Activated CD8-positive, alpha-beta memory T cell treated with anti-CD3 and anti-CD28 coated beads for 4 hours (primary cell): ENCODE measurements at regions not wholly inside any gene's neighbourhood (a gene's known extent, or its start where the extent isn't known, plus 50 kb on each side); places are given as distances from the start of the nearest gene placed in this dataset.
"Not testable (repeated sequence)": the region's sequence is repeated elsewhere in the genome, so short reads cannot be mapped to it uniquely, and the experiment has no call there.

Source experiments
- DNase-seq, 2 donors: peaks; one replicate each; pipeline ENCODE4 v3.0.0-alpha.2; 2020; ENCODE audit warnings: low read depth in 2 of 2

DNA sequence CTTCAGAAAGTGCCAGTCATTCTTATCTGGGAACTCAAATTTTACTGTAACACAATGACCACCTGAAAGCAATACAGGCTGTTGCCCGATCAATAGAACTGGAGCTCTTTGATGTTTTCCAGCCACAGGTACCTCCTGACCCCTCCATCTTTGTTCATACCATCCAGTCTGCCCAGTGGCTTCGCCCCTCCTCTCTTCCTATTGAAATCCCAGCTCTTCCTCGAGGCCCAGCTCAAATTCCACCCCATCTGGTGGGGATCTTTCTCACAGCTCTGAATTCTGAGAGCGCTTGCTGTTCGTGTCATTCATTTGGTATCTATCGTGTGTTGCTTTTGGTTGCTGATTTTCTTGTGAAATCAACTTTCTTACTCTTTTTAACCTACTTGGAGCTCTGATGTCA is 87.9 kb upstream of the CNKSR3 start:
- no peak for DNase-seq

DNA sequence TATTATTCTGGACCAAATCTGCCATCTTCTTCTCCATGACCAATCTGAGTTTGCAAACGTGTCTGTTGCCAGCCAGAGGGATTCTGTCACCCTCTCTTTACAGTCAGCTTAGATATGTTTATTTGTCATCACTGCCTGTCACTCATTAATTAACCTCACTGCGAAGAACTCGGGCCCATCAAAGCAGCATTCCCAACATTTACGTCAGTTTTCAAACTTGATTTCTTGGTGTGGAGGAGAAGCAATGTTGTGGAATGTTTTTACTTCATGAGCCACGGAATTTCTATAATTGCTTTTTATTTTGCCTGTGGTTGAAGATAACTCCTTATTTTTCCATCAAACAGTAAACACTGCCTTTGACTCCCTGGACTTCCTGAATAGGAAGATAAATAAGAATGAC is 91.8 kb upstream of the CNKSR3 start:
- no peak for DNase-seq

GRCh38 chr6:154602708-154603107 is 92.2 kb upstream of the CNKSR3 start:
- no peak for DNase-seq

DNA sequence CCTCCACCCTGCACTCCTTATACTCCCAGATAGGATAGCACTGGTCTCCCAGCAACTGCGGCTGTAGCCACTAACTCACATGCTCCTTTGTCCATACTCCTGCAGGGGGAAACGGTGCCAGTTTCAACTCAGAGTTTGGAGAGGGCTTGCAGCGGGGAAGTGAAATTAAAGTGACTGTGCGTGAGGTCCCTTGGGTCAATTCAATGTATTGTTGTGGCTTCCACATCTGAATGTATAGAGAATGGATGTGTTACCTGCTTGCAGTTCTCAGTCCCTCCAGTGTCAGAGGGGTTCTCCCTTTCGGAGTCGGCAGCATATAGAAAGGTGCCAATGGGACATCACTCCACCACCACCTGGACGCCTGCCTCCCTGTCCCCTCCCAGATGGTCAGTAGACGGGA is 93.6 kb upstream of the CNKSR3 start:
- no peak for DNase-seq

GRCh38 chr6:154605178-154605881 is 94.8 kb upstream of the CNKSR3 start:
- DNase-seq, result no peak

DNA sequence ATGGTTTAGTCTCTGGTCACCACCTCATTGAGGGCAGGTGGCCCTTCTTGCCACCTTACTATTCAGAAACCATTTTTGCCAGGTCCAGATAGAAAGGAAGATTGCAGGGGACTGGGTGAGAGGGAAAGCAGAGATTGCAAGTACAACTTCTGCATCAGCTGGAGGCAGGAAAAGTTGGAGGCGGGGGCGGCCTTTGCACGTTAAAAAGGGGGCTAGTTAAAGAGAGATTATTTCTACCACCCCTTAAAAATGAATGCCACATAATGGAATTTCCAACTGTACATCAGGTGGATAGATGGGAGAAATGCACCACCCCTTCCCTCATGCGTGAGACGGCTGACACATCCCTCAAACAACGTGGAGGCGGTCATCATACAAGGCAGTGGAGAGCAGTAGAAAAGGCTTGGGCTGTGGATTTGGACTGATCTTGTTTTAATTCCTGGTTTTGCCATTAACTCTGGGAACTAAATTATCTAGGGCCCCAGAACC is 95.4 kb upstream of the CNKSR3 start:
- DNase-seq, result no peak

- peak; percentile 61 for DNase-seq
Observed at GRCh38 chr6:154606457-154606856, 96.0 kb upstream of the CNKSR3 start.

- DNase-seq, result no peak
Observed at GRCh38 chr6:154606860-154607259, 96.4 kb upstream of the CNKSR3 start.

GRCh38 chr6:154611241-154611640 is 100.8 kb upstream of the CNKSR3 start:
- DNase-seq, result no peak

DNA sequence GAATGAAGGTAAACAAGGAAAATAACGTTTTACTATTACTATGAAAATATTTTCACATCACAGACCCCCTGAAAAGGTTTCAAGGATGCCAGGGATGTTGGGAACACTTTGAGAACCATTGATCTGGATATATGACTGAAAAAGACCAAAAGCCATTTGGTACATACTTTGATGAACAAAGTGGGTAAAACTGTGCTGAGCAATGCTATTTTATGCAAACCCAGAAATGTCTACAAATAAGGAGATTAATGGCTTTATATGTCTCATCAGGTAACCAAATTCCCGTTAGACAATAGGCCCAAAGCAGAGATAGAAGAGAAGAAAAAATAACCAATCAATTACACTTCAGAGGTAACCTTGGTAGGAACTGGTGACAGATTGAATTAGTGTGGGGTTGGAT is 101.4 kb upstream of the CNKSR3 start:
- DNase-seq, result no peak

DNA sequence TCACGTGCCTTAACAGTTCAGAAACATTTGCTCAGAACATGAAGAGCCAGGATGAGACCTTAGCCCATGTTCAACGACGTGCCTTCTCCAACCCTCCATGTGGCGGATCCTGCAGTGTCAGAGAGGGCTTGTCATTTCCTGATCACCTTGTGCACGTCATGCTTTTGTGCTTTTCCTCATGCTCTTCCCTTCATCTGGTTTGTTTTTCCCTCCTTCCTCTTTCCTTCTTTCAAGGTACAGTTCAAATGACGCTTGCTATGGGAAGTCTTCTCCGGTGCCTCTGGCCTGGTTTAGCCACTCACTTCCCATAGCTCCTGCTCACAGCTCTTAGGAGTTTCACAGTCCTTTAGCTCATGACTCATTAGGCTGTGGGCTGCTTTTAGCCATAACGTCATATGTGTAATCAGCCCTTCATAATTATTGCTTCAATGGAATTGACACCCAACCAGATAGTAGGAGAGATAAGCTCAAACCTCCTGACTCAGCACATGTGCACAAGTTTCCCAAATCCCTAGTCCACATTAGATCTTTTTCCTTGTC is 102.7 kb upstream of the CNKSR3 start:
- no peak for DNase-seq

- DNase-seq, result no peak
Observed at GRCh38 chr6:154614101-154614500, 103.6 kb upstream of the CNKSR3 start.

GRCh38 chr6:154614641-154615040 is 104.2 kb upstream of the CNKSR3 start:
- no peak for DNase-seq

DNA sequence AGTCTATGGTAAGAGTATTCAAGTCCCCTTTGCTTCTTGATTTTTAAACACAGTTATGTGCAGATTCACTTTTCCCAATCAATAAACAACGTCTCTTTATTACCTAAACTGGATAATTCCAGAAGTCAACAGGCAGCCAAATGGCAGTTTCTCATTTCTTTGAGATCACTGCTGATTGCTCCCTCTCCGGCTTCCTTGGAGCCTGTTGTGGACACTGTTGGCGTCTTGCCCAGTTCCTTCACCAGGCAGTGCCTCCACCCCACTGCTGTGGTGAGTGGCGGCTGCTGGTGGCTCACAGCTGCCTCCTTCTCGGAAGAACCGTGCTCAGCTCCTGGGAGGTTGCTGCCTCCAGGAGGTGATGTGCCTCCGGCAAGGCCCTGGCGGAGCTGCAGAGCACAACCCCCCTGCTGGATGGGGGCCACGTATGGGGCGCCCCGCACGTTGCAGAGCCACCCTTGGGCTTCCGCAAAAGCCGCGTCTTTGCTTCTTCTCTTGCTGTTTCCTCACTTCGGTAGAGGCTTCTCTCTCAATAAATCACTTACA is 105.1 kb upstream of the CNKSR3 start:
- no peak for DNase-seq

DNA sequence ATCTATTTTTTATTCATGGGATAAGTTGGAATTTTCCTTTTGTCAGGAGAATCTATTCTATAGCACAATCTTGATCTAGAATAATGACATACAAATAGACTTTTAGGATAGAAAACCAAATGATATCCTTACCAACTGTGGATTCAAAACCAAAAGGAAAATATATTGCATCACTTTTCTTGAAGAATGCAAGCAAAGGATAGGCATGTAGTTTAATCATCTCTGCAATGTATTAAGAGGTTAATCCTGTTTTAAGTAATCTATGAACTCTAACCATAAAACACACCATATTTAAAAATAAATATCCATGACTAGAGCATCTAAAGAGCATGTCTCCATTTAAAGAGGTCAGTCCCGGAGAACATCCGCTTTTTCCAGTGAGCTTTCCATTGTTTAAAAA is 106.7 kb upstream of the CNKSR3 start:
- DNase-seq, result no peak

GRCh38 chr6:154619146-154619545 is 108.7 kb upstream of the CNKSR3 start:
- DNase-seq, result no peak

DNA sequence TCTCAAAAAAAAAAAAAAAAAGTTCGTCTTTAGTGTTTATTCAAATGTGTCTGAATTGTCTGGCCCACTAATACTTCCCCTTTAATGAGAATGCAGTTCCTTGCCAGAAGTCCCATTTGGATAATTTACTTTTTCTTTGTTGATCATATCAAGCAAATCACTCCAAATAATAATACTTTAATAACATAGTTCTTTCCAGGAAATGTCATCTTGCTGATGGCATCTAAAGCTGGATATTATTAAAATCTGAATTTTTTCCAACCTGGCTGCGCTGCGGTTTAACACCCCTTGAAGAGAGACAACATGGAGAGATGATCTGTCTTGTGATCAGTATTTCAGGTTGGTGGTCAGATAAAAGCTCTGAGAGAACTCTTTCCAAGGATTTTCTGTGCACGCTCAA is 111.2 kb upstream of the CNKSR3 start:
- no peak for DNase-seq

DNA sequence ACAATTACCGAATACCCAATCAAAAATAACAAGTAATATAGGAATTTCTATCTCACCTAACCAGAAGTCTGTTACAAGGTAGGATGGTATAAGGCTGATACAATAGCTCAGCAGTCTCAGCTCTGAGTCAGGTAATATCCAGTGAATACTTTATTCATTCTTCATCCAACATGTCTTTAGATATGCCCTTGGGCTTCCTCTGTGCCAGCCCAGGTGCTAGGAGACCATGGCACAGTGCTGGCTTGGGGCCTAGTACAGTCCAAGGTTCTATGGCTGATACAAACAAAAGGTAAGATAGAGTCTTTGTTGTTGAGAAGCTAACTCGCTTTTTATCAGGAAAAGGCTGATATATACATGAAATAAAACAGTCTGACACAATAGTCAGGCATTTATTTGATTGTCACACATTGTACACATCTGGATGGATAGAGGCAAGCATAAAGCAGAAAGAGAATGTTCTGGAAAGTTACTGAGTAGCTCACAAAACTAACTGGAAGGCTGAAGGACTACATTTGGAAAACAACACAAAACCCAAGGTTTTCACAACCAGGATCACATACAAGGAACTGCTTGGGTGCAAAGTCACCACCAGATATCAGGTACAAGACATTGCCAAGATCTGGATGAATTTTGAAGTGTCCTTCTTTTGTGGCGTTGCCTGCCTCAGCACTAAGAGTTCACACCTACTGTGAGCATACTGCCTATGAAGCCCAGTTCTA is 110.4 kb upstream of the SCAF8 start:
- no peak for DNase-seq

GRCh38 chr6:154623391-154623790 is 109.8 kb upstream of the SCAF8 start:
- no peak for DNase-seq

GRCh38 chr6:154624038-154624599 is 109.1 kb upstream of the SCAF8 start:
- DNase-seq, result no peak

DNA sequence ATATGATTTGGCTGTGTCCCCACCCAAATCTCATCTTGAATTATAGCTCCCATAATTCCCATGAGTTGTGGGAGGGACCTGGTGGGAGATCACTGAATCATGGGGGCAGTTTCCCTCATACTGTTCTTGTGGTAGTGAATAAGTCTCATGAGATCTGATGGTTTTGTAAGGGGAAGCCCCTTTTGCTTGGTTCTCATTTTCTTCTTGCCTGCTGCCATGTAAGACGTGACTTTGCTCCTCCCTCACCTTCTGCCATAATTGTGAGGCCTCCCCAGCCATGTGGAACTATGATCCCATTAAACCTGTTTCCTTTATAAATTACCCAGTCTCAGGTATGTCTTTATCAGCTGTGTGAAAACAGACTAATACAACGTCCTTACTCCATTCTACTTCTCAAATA is 108.5 kb upstream of the SCAF8 start:
- not testable (repeated sequence) for DNase-seq

GRCh38 chr6:154625721-154626120 is 107.5 kb upstream of the SCAF8 start:
- DNase-seq, result no peak

GRCh38 chr6:154629127-154629526 is 104.1 kb upstream of the SCAF8 start:
- DNase-seq, result no peak
